A673 (cell line): ENCODE measurements at regions not wholly inside any gene's neighbourhood (a gene's known extent, or its start where the extent isn't known, plus 50 kb on each side); places are given as distances from the start of the nearest gene placed in this dataset.
A peak's percentile ranks its signal among the peaks of the same experiment; 100 is the strongest.

Experiments used
- BruUV-seq: library from RNA; stranded (reverse); fragments of 400-500 nt; replicated peaks from 2 replicates; lab custom pipeline; 2021; lab: Mats Ljungman, UMichigan
- CTCF ChIA-PET: fragments of 300-600 bp; sonication (Branson Sonifier 250); formaldehyde crosslinking; loops from one replicate; lab custom pipeline; 2022; ENCODE audit warnings: antibody characterized with exemption; lab: Charles Lee
- POLR2A ChIA-PET: fragments of 300-600 bp; sonication (Branson Sonifier 250); formaldehyde crosslinking; loops from one replicate; lab custom pipeline; 2022; ENCODE audit warnings: antibody characterized with exemption; ENCODE audit not compliant: low non-redundant PET; lab: Charles Lee
- DNase-seq: peaks from one replicate; pipeline ENCODE4 v3.0.0-alpha.2; 2015; ENCODE audit warnings: low spot score
- H3K27ac ChIP-seq: fragments of 200-600 bp; sonication (generic); 2 replicates; pipeline ENCODE4 v1.5.1; 2016; ENCODE audit warnings: mixed run types, low read depth, mild to moderate bottlenecking, mixed read lengths, antibody characterized with exemption, low read length; ENCODE audit not compliant: poor library complexity, severe bottlenecking
- H3K27me3 ChIP-seq: fragments of 200-600 bp; sonication (generic); replicated peaks from 2 replicates; pipeline ENCODE4 v1.6.1; 2017; ENCODE audit warnings: mixed run types, low read depth, mild to moderate bottlenecking, mixed read lengths, antibody characterized with exemption, low read length; ENCODE audit not compliant: insufficient read depth, poor library complexity
- H3K36me3 ChIP-seq: fragments of 200-600 bp; sonication (generic); 2 replicates; pipeline ENCODE4 v1.6.1; 2016; ENCODE audit warnings: mixed run types, mild to moderate bottlenecking, mixed read lengths, antibody characterized with exemption, low read length; ENCODE audit not compliant: insufficient read depth, poor library complexity, severe bottlenecking
- H3K4me1 ChIP-seq: fragments of 200-600 bp; sonication (generic); 2 replicates; pipeline ENCODE4 v1.6.1; 2017; ENCODE audit warnings: mixed run types, mild to moderate bottlenecking, mixed read lengths, antibody characterized with exemption, low read length; ENCODE audit not compliant: insufficient read depth, poor library complexity, severe bottlenecking
- H3K4me3 ChIP-seq: fragments of 200-600 bp; sonication (generic); 2 replicates; pipeline ENCODE4 v1.5.1; 2016; ENCODE audit warnings: low read depth, mixed run types, mild to moderate bottlenecking, mixed read lengths, low read length; ENCODE audit not compliant: poor library complexity, severe bottlenecking
- H3K9me3 ChIP-seq: fragments of 200-600 bp; sonication (generic); 2 replicates; pipeline ENCODE4 v1.6.1; 2016; ENCODE audit warnings: mixed run types, low read depth, mild to moderate bottlenecking, mixed read lengths, antibody characterized with exemption, low read length; ENCODE audit not compliant: poor library complexity, severe bottlenecking
- EZH2 ChIP-seq: fragments of 200-600 bp; sonication (generic); IDR thresholded peaks from 2 replicates; pipeline ENCODE4 v1.6.1; 2017; ENCODE audit warnings: borderline replicate concordance, low read depth, mild to moderate bottlenecking, mixed read lengths, antibody characterized with exemption, low read length; ENCODE audit not compliant: poor library complexity, severe bottlenecking
- intact Hi-C: fragments of 100-400 bp; cut with micrococcal nuclease; formaldehyde crosslinking; loops from one replicate; pipeline ENCODE4 v1.10.0; 2022; ENCODE audit not compliant: unreplicated experiment
- TF ChIP-seq, protein P1 (sequence below): fragments of 300-800, 200-600 bp; sonication (generic); conservative IDR thresholded peaks from 2 replicates; pipeline ENCODE4 v1.5.1; 2017; ENCODE audit warnings: low read depth, mild to moderate bottlenecking, antibody characterized with exemption, low read length, moderate library complexity, mixed read lengths

DNA sequence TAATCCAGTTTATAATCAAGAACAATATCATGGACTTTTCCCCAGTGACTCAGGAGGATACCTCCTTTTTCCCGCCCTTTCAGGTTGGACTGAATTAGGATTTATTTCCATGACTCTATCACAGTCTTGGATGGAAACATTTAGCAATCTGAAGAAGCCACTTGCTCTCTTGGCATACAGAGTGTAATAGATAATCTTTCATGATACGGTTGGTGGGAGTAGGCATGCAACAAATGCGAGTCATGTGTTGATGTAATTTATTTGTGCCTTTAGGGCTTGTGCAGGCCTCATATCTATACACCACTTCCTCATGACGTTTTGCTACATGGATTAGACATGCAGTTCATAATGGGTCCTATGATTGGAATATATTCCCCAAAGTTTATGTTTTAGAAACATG lies 54.2 kb upstream of the MCTP2 start:
- no peaks in the 10 kb centered on the region for H3K36me3 ChIP-seq
- no TSS peak for BruUV-seq
- no peak overlapping the region for H3K27ac ChIP-seq
- H3K4me3 ChIP-seq, result no peak overlapping the region
- H3K9me3 ChIP-seq, result no peaks in the 10 kb centered on the region
- peak; percentile 1 for DNase-seq
- TF ChIP-seq EZH2, result no peak
- TF ChIP-seq, protein P1, sequence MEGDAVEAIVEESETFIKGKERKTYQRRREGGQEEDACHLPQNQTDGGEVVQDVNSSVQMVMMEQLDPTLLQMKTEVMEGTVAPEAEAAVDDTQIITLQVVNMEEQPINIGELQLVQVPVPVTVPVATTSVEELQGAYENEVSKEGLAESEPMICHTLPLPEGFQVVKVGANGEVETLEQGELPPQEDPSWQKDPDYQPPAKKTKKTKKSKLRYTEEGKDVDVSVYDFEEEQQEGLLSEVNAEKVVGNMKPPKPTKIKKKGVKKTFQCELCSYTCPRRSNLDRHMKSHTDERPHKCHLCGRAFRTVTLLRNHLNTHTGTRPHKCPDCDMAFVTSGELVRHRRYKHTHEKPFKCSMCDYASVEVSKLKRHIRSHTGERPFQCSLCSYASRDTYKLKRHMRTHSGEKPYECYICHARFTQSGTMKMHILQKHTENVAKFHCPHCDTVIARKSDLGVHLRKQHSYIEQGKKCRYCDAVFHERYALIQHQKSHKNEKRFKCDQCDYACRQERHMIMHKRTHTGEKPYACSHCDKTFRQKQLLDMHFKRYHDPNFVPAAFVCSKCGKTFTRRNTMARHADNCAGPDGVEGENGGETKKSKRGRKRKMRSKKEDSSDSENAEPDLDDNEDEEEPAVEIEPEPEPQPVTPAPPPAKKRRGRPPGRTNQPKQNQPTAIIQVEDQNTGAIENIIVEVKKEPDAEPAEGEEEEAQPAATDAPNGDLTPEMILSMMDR, result no peak
- H3K27me3 ChIP-seq, result no peaks in the 10 kb centered on the region
- POLR2A ChIA-PET, result no interaction called here
- CTCF ChIA-PET, result no interaction called here
- no peaks in the 10 kb centered on the region for H3K4me1 ChIP-seq
- intact Hi-C loops, result no loop called here

DNA sequence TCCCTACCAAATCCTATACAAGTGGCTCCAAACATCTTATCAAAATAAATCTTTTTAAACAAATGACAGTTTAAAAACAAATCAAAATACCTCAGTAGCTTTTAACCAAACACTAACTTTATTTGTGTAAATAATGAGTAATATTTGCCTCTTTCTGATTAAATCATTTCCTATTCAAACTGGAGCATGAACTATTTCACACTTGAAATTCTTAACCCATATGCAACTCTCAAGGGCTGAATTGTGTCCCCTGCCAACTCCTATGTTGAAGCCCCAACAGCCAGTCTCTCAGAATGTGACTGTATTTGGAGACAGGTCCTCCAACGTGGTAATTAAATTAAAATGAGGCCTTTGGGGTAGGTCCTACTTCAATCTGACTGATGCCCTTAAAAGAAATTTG lies 55.9 kb upstream of the MCTP2 start:
- H3K4me1 ChIP-seq, result no peaks in the 10 kb centered on the region
- intact Hi-C loops, result no loop called here
- no TSS peak for BruUV-seq
- CTCF ChIA-PET, result no interaction called here
- POLR2A ChIA-PET, result no interaction called here
- no peaks in the 10 kb centered on the region for H3K9me3 ChIP-seq
- TF ChIP-seq, protein P1, result no peak
- TF ChIP-seq EZH2, result no peak
- H3K36me3 ChIP-seq, result no peaks in the 10 kb centered on the region
- no peak overlapping the region for H3K4me3 ChIP-seq
- no peak overlapping the region for H3K27ac ChIP-seq
- no peaks in the 10 kb centered on the region for H3K27me3 ChIP-seq
- no peak for DNase-seq

DNA sequence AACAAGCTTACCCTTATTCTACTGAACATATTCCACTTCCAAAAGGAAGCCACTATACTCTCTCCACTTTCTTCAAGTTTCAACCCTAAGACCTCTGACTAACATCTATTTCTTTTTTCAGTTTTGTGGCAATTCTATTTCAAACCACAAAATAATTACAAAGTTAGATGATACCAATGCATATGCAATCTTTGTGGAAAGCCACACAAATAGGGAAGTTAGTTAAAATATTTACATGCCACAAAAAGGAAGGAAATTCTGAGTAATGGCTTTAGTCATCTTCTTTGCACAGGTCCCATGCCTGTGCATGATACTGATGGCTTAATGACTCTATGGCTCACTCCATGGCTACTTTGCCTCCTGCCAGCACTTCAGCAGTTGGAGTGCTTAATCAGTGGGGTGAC lies 57.0 kb upstream of the MCTP2 start:
- Histone ChIP-seq H3K9me3 (no peaks in the 10 kb centered on the region), H3K4me1 (no peaks in the 10 kb centered on the region), H3K27me3 (no peaks in the 10 kb centered on the region), H3K36me3 (no peaks in the 10 kb centered on the region), H3K4me3 (no peak overlapping the region), H3K27ac (no peak overlapping the region)
- no peak for DNase-seq
- TF ChIP-seq, protein P1, result no peak
- no peak for TF ChIP-seq EZH2
- BruUV-seq, result no TSS peak
- POLR2A ChIA-PET, result no interaction called here
- CTCF ChIA-PET, result no interaction called here
- intact Hi-C loops, result no loop called here
